Neuronal stem cell (in vitro differentiated cells): ENCODE measurements at regions not wholly inside any gene's neighbourhood (a gene's known extent, or its start where the extent isn't known, plus 50 kb on each side); places are given as distances from the start of the nearest gene placed in this dataset. TPM values are rescaled to one million over a fixed set of nuclear protein-coding genes. Genes with fewer than 3 reads are reported as not detected.

ENCODE experiments used
- DNase-seq: peaks from one replicate; pipeline ENCODE4 v3.0.0-alpha.2; 2013; ENCODE audit warnings: low spot score
- H2AFZ ChIP-seq: one replicate; pipeline ENCODE4 v1.6.1; 2013; ENCODE audit warnings: mild to moderate bottlenecking, low read length, inconsistent platforms
- H2AK5ac ChIP-seq: 2 replicates; pipeline ENCODE4 v1.6.1; 2013; ENCODE audit warnings: low read depth, mild to moderate bottlenecking, inconsistent platforms, low read length, moderate library complexity, mixed read lengths
- H2BK120ac ChIP-seq: 2 replicates; pipeline ENCODE4 v1.6.1; 2013; ENCODE audit warnings: low read depth, mild to moderate bottlenecking, inconsistent platforms, low read length, moderate library complexity, mixed read lengths
- H2BK12ac ChIP-seq: one replicate; pipeline ENCODE4 v1.6.1; 2013; ENCODE audit warnings: low read length, inconsistent platforms
- H2BK15ac ChIP-seq: 2 replicates; pipeline ENCODE4 v1.6.1; 2013; ENCODE audit warnings: mild to moderate bottlenecking, low read length, inconsistent platforms, mixed read lengths
- H2BK5ac ChIP-seq: one replicate; pipeline ENCODE4 v1.6.1; 2013; ENCODE audit warnings: inconsistent platforms, mild to moderate bottlenecking, low read length, moderate library complexity
- H3K14ac ChIP-seq: one replicate; pipeline ENCODE4 v1.6.1; 2013; ENCODE audit warnings: low read length, inconsistent platforms
- H3K18ac ChIP-seq: 2 replicates; pipeline ENCODE4 v1.6.1; 2013; ENCODE audit warnings: low read length, inconsistent platforms
- H3K23ac ChIP-seq: 2 replicates; pipeline ENCODE4 v1.6.1; 2013; ENCODE audit warnings: low read depth, mild to moderate bottlenecking, mixed read lengths, low read length, inconsistent platforms; ENCODE audit not compliant: poor library complexity
- H3K27ac ChIP-seq: replicated peaks from 3 replicates; pipeline ENCODE4 v1.5.1; 2013; ENCODE audit warnings: low read length, inconsistent platforms
- H3K27me3 ChIP-seq, 3 experiments: 2 replicates each; pipeline ENCODE4 v1.6.1; 2013; ENCODE audit warnings: low read length in 3 of 3, mild to moderate bottlenecking in 2 of 3, inconsistent platforms in 1 of 3, low read depth in 1 of 3, mixed read lengths in 1 of 3, moderate library complexity in 1 of 3; ENCODE audit not compliant: control insufficient read depth in 3 of 3, insufficient read depth in 3 of 3
- H3K36me3 ChIP-seq, 2 donors: replicated peaks in 1 of 2; 2 replicates each; pipeline ENCODE4 v1.6.1; 2013; ENCODE audit warnings: low read length in 2 of 2; ENCODE audit not compliant: control insufficient read depth in 2 of 2, insufficient read depth in 2 of 2
- H3K4ac ChIP-seq: 2 replicates; pipeline ENCODE4 v1.6.1; 2013; ENCODE audit warnings: inconsistent platforms, mild to moderate bottlenecking, low read length, moderate library complexity
- H3K4me1 ChIP-seq, 2 donors: 1 replicate in 1 of 2; 2 replicates in 1 of 2; pipeline ENCODE4 v1.6.1; 2013; ENCODE audit warnings: low read length in 2 of 2, low read depth in 1 of 2; ENCODE audit not compliant: control insufficient read depth in 2 of 2, insufficient read depth in 1 of 2
- H3K4me2 ChIP-seq: one replicate; pipeline ENCODE4 v1.6.1; 2013; ENCODE audit warnings: mild to moderate bottlenecking, low read length, inconsistent platforms; ENCODE audit not compliant: insufficient read depth, poor library complexity, severe bottlenecking
- H3K4me3 ChIP-seq, 2 donors: 2 replicates each; pipeline ENCODE4 v1.5.1; 2013; ENCODE audit warnings: low read length in 2 of 2, mild to moderate bottlenecking in 2 of 2, inconsistent platforms in 1 of 2, moderate library complexity in 1 of 2
- H3K79me1 ChIP-seq: one replicate; pipeline ENCODE4 v1.6.1; 2013; ENCODE audit warnings: low read depth, mild to moderate bottlenecking, inconsistent platforms, low read length, moderate library complexity
- H3K9ac ChIP-seq: one replicate; pipeline ENCODE4 v1.6.1; 2013; ENCODE audit warnings: mild to moderate bottlenecking, low read depth, low read length, inconsistent platforms; ENCODE audit not compliant: poor library complexity
- H3K9me3 ChIP-seq, 2 donors: replicated peaks in 1 of 2; 2 replicates each; pipeline versions ENCODE3 to v1.6.1; 2013; ENCODE audit warnings: low read length in 2 of 2, mild to moderate bottlenecking in 2 of 2, inconsistent platforms in 1 of 2, low read depth in 1 of 2, mixed read lengths in 1 of 2, moderate library complexity in 1 of 2; ENCODE audit not compliant: control insufficient read depth in 2 of 2, insufficient read depth in 1 of 2
- H4K8ac ChIP-seq: one replicate; pipeline ENCODE4 v1.6.1; 2013; ENCODE audit warnings: low read depth, mild to moderate bottlenecking, inconsistent platforms, low read length, moderate library complexity
- H4K91ac ChIP-seq: one replicate; pipeline ENCODE4 v1.6.1; 2013; ENCODE audit warnings: low read length, low read depth, mild to moderate bottlenecking, inconsistent platforms; ENCODE audit not compliant: poor library complexity
- WGBS, 2 donors: extraction: QIAGEN DNeasy Blood & Tissue Kit; methylation state at CpG; one replicate each; pipeline ENCODE4 v1.1.7; 2013; ENCODE audit warnings: missing lambda C conversion rate in 2 of 2, mixed read lengths in 1 of 2; ENCODE audit not compliant: insufficient read length in 2 of 2, insufficient replicate concordance in 1 of 2; ENCODE audit errors: extremely low coverage in 2 of 2; 5-methylcytosine and 5-hydroxymethylcytosine counted together
- small RNA-seq: library from polyadenylated mRNA; stranded (forward); fragments of <200 nt; extraction: miRNeasy Mini kit (QIAGEN cat#:217004); gene quantifications from one replicate; pipeline ENCODE3, GENCODE V24; 2013; ENCODE audit not compliant: insufficient read depth

DNA sequence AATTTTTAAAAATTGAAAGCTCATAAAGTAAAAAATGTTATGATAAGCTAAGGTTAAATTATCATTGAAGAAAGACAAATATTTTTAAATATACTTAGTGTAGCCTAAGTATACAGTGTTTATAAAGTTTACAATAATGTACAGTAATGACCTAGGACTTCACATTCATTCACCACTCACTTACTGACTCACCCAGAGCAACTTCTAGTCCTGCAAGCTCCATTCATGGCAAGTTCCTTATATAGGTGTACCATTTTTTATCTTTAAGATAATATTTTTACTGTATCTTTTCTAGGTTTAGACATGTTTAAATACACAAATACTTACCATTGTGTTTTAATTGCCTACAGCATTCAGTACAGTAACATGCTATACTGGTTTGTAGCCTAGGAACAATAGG, 112.3 kb upstream of the RADX start:
- H3K27me3 ChIP-seq = no peaks in the 10 kb centered on the region
- H2AK5ac ChIP-seq = no peak overlapping the region
- H2BK5ac ChIP-seq = no peak overlapping the region
- H3K18ac ChIP-seq = no peak overlapping the region
- DNase-seq = no peak
- H3K4me3 ChIP-seq = no peak overlapping the region
- H2BK120ac ChIP-seq = no peak overlapping the region
- no peaks in the 10 kb centered on the region for H3K9me3 ChIP-seq
- no peaks in the 10 kb centered on the region for H3K4me1 ChIP-seq
- no peak overlapping the region for H3K9ac ChIP-seq
- H2AFZ ChIP-seq = no peak overlapping the region
- H3K79me1 ChIP-seq = no peaks in the 10 kb centered on the region
- no peak overlapping the region for H2BK15ac ChIP-seq
- no peak overlapping the region for H3K14ac ChIP-seq
- H3K23ac ChIP-seq = no peak overlapping the region
- no peak overlapping the region for H3K4me2 ChIP-seq
- H3K27ac ChIP-seq = no peak overlapping the region
- H3K4ac ChIP-seq = no peak overlapping the region
- no peaks in the 10 kb centered on the region for H3K36me3 ChIP-seq
- H4K8ac ChIP-seq = no peak overlapping the region
- no peak overlapping the region for H2BK12ac ChIP-seq
- no peak overlapping the region for H4K91ac ChIP-seq

DNA sequence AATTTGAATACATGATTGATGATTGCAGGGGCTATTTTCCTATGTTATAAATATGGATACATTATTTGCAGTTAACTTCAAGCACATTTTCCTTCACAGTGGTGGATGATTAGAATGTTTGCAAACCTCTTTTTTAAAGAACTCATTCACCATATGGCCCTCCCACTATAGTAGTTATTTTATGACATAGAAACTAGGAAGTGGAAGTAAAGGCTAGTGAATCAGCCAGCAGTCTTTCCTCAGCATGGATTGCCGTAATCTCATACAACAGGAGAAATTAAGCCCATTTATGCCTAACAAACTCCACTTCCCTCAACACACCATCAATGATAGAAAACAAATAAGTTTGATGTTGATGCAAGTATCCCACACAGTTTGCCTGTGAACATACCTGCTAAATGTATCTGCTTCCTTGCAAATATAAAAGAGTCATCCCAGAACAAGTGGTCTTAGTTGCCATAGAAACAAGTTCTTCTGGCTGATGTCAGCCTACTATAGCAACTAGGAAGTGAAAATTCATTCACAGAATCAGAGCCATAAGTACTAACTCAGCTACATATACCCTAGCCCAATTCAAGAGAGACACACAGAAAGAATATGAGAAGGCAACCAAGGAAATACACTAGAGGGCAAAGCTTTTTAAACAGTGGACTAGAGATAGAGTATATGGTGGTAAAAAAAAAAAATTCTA, 100.9 kb upstream of the RADX start:
- no peaks in the 10 kb centered on the region for H3K9me3 ChIP-seq
- H3K4me3 ChIP-seq = no peak overlapping the region
- H3K27ac ChIP-seq = no peak overlapping the region

More for the DNA sequence above, 100.9 kb upstream of the RADX start:
- Histone ChIP-seq H3K18ac (no peak overlapping the region), H3K4me2 (no peak overlapping the region), H4K91ac (no peak overlapping the region), H3K14ac (no peak overlapping the region), H2BK15ac (no peak overlapping the region), H3K4me1 (no peaks in the 10 kb centered on the region), H3K23ac (no peak overlapping the region), H3K79me1 (no peaks in the 10 kb centered on the region), H3K9ac (no peak overlapping the region), H3K4ac (no peak overlapping the region), H2BK5ac (no peak overlapping the region), H2BK120ac (no peak overlapping the region), H2AK5ac (no peak overlapping the region), H2BK12ac (no peak overlapping the region), H2AFZ (no peak overlapping the region), H3K27me3 (no peaks in the 10 kb centered on the region), H4K8ac (no peak overlapping the region), H3K36me3 (no peaks in the 10 kb centered on the region)
- no CpG with 5 or more reads among the region's 1 CpG for WGBS, 2 donors
- DNase-seq = no peak

Small RNA genes in the stretch of these regions (small RNA-seq; reads per million reads assigned to genes)
- gene AL133271.1 = not detected
- not detected for gene RF00019
